ENCODE measurements at regions not wholly inside any gene's neighbourhood (a gene's known extent, or its start where the extent isn't known, plus 50 kb on each side); places are given as distances from the start of the nearest gene placed in this dataset.

DNA sequence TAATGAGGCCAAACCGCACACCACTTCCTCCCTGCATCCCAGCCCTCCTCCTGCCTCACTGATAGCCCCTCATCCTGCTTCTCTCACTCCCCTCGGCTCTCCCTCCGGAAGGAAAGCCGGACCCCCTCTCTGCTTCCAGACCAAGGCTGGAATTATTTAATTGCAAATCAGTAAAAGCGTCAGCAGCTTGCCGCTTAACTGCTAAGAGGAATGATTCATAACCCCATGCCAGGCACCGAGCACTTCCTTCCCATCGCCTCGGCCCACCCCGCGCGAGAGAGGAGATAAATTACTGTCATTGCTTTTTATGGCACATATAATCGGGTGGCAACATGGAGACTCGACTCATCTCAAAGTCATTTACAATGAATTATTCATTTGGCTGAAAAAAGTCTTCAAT is 77.3 kb downstream of the UBIAD1 start:
- Histone ChIP-seq H3F3A (replicated peaks; ENCODE audit: insufficient read depth) (no peaks in the 10 kb centered on the region), H3K27ac (ENCODE audit: low read depth in 2 of 2, low read length in 1 of 2) (no peak overlapping the region), H3K4me1 (ENCODE audit: control insufficient read depth in 1 of 2, insufficient read depth in 2 of 2, low read depth in 1 of 2, low read length in 1 of 2) (peaks cover 0 to 7% of the 10 kb centered on the region in 2 experiments; a peak in 1 of 4 replicates), H3K79me2 (ENCODE audit: insufficient read depth) (no peaks in the 10 kb centered on the region), H3K36me3 (replicated peaks in 1 of 2; ENCODE audit: control insufficient read depth in 1 of 2, insufficient read depth in 2 of 2, low read length in 1 of 2) (no peaks in the 10 kb centered on the region), H3K9me3 (no peaks in the 10 kb centered on the region), H3K9ac (no peak overlapping the region), H2AFZ (ENCODE audit: low read depth) (no peak overlapping the region), H3K4me2 (no peak overlapping the region), H3K27me3 (ENCODE audit: insufficient read depth) (no peaks in the 10 kb centered on the region), H3K4me3 (ENCODE audit: low read depth in 2 of 2, low read length in 1 of 2) (no peak overlapping the region), H3K9me2 (no peaks in the 10 kb centered on the region), H4K20me1 (ENCODE audit: insufficient read depth) (no peaks in the 10 kb centered on the region)
- DNase-seq: no peak
- TF ChIP-seq REST (IDR thresholded peaks at IDR 0.05; ENCODE audit: low read depth, low read length): no peak
- no peak for TF ChIP-seq TAF1 (IDR thresholded peaks at IDR 0.05; ENCODE audit: borderline replicate concordance, low read depth, low read length)
- no peak for TF ChIP-seq CHD2 (IDR thresholded peaks at IDR 0.05; ENCODE audit: low read length, partially characterized antibody)
- no peak for TF ChIP-seq GATA2 (CRISPR knock-in tag; IDR thresholded peaks at IDR 0.05)
- no peak for TF ChIP-seq SIN3A (IDR thresholded peaks at IDR 0.05; ENCODE audit: borderline replicate concordance, low read depth, low read length)
- TF ChIP-seq, protein P1, sequence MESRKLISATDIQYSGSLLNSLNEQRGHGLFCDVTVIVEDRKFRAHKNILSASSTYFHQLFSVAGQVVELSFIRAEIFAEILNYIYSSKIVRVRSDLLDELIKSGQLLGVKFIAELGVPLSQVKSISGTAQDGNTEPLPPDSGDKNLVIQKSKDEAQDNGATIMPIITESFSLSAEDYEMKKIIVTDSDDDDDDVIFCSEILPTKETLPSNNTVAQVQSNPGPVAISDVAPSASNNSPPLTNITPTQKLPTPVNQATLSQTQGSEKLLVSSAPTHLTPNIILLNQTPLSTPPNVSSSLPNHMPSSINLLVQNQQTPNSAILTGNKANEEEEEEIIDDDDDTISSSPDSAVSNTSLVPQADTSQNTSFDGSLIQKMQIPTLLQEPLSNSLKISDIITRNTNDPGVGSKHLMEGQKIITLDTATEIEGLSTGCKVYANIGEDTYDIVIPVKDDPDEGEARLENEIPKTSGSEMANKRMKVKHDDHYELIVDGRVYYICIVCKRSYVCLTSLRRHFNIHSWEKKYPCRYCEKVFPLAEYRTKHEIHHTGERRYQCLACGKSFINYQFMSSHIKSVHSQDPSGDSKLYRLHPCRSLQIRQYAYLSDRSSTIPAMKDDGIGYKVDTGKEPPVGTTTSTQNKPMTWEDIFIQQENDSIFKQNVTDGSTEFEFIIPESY (IDR thresholded peaks at IDR 0.05; ENCODE audit: borderline replicate concordance, low read depth): no peak
- no peak for TF ChIP-seq JUND (IDR thresholded peaks at IDR 0.05)
- no peak for TF ChIP-seq NRF1 (IDR thresholded peaks at IDR 0.05; ENCODE audit: low read depth, low read length)
- ChIA-PET POLR2A (no interaction called here), CTCF (interaction anchor here (0.6 to 2.8 kb wide), 4 partner anchors 12 to 291 kb away, joined by 3 to 9 read pairs (median 5); partner anchors contain the start of gene DISP3)
- WGBS (ENCODE audit: low lambda C conversion rate): 49% methylated on average over 14 of the region's 14 CpGs

DNA sequence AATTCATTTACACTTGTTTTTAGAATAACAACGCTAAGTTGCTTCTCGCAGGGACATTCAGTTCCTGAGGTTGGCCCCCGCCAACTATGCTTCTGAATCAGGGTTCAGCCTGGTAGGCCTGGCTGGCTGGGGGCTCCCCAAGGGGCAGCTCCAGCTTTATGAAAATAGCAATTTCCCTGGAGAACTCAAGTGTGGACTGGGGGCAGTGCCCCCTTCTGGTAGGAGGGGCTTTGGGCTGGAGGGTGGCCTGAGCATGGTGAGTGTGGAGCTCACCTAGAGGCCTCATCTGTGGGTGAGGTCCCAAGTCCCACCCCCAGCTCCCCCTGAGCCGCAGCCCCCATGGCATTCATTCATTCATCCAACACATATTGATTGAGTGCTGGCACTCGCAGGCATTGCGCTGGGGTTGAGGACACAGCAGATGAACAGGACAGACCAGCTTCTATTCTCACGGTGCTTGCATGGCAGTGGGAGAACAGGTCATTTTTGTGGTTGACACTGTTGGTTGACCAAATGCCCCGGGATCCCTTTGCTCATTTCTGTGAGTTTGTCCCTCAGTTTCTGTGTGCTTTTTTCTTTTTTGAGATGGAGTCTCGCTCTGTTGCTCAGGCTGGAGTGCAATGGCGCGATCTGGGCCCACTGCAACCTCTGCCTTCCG is 79.2 kb downstream of the UBIAD1 start:
- Histone ChIP-seq H2AFZ (ENCODE audit: low read depth) (no peak overlapping the region), H3K4me2 (no peak overlapping the region), H3K9ac (no peak overlapping the region), H3K9me2 (no peaks in the 10 kb centered on the region), H3K27ac (ENCODE audit: low read depth in 2 of 2, low read length in 1 of 2) (no peak overlapping the region), H4K20me1 (ENCODE audit: insufficient read depth) (no peaks in the 10 kb centered on the region), H3K4me1 (ENCODE audit: control insufficient read depth in 1 of 2, insufficient read depth in 2 of 2, low read depth in 1 of 2, low read length in 1 of 2) (peaks cover 0 to 14% of the 10 kb centered on the region in 2 experiments; a peak in 1 of 4 replicates), H3K4me3 (ENCODE audit: low read depth in 2 of 2, low read length in 1 of 2) (no peak overlapping the region), H3F3A (replicated peaks; ENCODE audit: insufficient read depth) (no peaks in the 10 kb centered on the region), H3K9me3 (no peaks in the 10 kb centered on the region), H3K36me3 (replicated peaks in 1 of 2; ENCODE audit: control insufficient read depth in 1 of 2, insufficient read depth in 2 of 2, low read length in 1 of 2) (no peaks in the 10 kb centered on the region), H3K79me2 (ENCODE audit: insufficient read depth) (no peaks in the 10 kb centered on the region), H3K27me3 (ENCODE audit: insufficient read depth) (no peaks in the 10 kb centered on the region)
- CTCF ChIA-PET: interaction anchor here (0.7 to 1.6 kb wide), 3 partner anchors 8 to 18 kb away, joined by 3 to 5 read pairs (median 4); no protein-coding TSS in a partner anchor
- no peak; the same call in 1 of the 2 replicates for TF ChIP-seq CTCF (IDR thresholded peaks at IDR 0.05)
- TF ChIP-seq, protein P1 (IDR thresholded peaks at IDR 0.05; ENCODE audit: borderline replicate concordance, low read depth): no peak
- no peak for TF ChIP-seq GATA2 (CRISPR knock-in tag; IDR thresholded peaks at IDR 0.05)
- TF ChIP-seq GABPA (IDR thresholded peaks at IDR 0.05; ENCODE audit: low read depth): no peak
- no peak for TF ChIP-seq JUND (IDR thresholded peaks at IDR 0.05)
- TF ChIP-seq SIN3A (IDR thresholded peaks at IDR 0.05; ENCODE audit: borderline replicate concordance, low read depth, low read length): no peak
- TF ChIP-seq TCF12 (IDR thresholded peaks at IDR 0.05): no peak
- TF ChIP-seq ELF1 (IDR thresholded peaks at IDR 0.05): no peak
- no peak for TF ChIP-seq PBX3 (IDR thresholded peaks at IDR 0.05)
- TF ChIP-seq CHD2 (IDR thresholded peaks at IDR 0.05; ENCODE audit: low read length, partially characterized antibody): no peak
- WGBS (ENCODE audit: low lambda C conversion rate): 75% methylated on average over 10 of the region's 12 CpGs
- POLR2A ChIA-PET: no interaction called here
- no peak for DNase-seq
